Right ventricle myocardium superior (tissue), 1 donor: ENCODE measurements at regions not wholly inside any gene's neighbourhood (a gene's known extent, or its start where the extent isn't known, plus 50 kb on each side); places are given as distances from the start of the nearest gene placed in this dataset. TPM values are rescaled to one million over a fixed set of nuclear protein-coding genes. Genes with fewer than 3 reads are reported as not detected.

Experiments used
- ATAC-seq: fragments of 200-7000 bp; cut with Tn5 transposase; one replicate; pipeline ENCODE4 v1.9.1; 2020; ENCODE audit warnings: mild to moderate bottlenecking; ENCODE audit not compliant: poor library complexity
- DNase-seq: peaks from one replicate; pipeline ENCODE4 v3.0.0-alpha.2; 2020
- intact Hi-C: fragments of 100-400 bp; cut with DNase I; formaldehyde crosslinking; loops from one replicate; pipeline ENCODE4 v1.11.2; 2022
- microRNA-seq: library from miRNA; unstranded; fragments of <30 nt; microRNA quantifications from one replicate; pipeline ENCODE4 v1.2.0, GENCODE V29; 2020
- donor health status: DM: no; HTN: yes; CAD: no; lungs with severe emphysema.

DNA sequence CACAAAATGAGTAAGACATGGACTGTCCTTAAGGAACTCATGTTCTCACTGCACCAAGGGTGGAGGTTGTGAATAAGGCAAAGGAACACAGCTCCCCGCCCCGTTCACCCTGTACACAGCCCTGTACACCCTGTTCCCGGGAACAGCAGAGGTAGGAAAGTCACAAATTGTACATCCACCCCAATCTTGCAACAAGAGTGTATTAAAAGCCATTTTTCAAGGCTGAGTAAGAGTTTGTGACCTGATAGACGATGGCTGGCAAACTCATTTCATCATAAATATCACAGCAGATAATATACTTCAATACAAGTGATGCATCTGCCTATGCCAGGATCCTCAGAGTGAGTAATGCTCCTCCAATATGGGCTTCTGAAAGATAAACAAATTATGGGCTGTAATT is 52.5 kb upstream of the CAMK1G start:
- DNase-seq, result no peak
- intact Hi-C loops, result no loop called here
- ATAC-seq, result no peak

DNA sequence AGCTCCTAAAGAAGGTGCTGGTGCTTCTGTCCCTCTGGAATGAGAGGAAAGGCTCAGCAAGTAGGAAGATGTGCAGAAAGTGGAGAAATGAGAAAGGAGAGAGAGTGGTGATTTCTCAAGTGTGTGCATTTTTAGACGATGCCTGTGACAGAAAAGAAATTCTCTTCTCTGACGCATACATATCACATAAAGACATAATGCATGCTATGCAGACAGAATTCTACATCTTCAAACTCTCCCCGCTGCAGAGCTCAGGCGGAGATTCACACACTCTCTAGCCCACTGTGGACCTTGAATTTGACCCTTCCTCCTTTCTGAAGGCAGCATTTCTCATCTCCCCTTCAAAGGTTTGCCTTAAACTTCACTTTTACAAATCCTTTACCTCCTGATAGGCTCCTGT is 52.0 kb upstream of the CAMK1G start:
- intact Hi-C loops, result no loop called here
- DNase-seq (no peak), ATAC-seq (no peak)

Small RNA genes in the stretch of these regions (microRNA-seq; reads per million reads assigned to microRNA genes)
- not detected for gene MIR205
